LNCaP clone FGC (cell line): ENCODE measurements at regions not wholly inside any gene's neighbourhood (a gene's known extent, or its start where the extent isn't known, plus 50 kb on each side); places are given as distances from the start of the nearest gene placed in this dataset.

ENCODE experiments used
- DNase-seq: peaks from one replicate; pipeline ENCODE4 v3.0.0-alpha.2; 2011; ENCODE audit warnings: low read depth
- H3K4me3 ChIP-seq: 2 replicates; pipeline ENCODE4 v1.5.1; 2011; ENCODE audit warnings: mild to moderate bottlenecking, low read depth, low read length, control low read depth
- CTCF ChIP-seq: IDR thresholded peaks from 2 replicates; pipeline ENCODE4 v1.5.1; 2012; ENCODE audit warnings: mild to moderate bottlenecking; ENCODE audit not compliant: control insufficient read depth, insufficient read depth; ENCODE audit errors: extremely low read depth

DNA sequence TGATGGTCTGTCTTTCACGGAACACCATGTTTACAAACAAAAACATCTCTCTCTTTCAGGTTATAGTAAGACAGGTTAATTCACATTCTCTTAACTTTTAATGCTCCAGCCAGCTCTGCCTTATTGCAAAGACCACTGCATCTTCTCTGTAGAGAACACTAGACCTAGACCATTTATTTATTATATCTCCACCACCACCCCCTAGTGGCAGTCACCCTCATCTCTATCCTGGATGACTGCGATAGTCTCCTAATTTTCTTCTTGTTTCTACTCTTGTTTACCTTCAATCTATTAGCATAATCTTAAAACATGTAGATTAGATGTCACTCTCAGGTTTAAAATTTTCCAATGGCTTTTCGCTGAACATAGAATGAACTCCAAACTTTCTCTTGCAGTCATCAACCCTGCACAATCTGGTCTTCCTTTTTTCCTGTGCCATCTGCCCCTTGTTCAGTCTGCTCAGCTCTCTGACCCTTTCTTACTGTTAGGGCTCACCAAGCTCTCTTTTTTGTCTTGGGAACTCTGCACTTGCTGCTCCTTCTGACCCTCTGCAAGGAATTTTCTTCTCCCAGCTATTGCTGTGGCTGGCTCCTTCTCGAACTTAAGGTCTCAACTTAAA is 155.6 kb downstream of the SQOR start:
- no peak overlapping the region for H3K4me3 ChIP-seq
- TF ChIP-seq CTCF: peak; percentile 74
- no peak for DNase-seq

GRCh38 chr15:45794304-45794703 is 159.5 kb downstream of the SQOR start:
- DNase-seq: no peak
- TF ChIP-seq CTCF: no peak
- H3K4me3 ChIP-seq: no peak overlapping the region

- TF ChIP-seq CTCF: no peak
- DNase-seq: no peak
- H3K4me3 ChIP-seq: no peak overlapping the region
These were observed 160.0 kb downstream of the SQOR start for GRCh38 chr15:45794712-45795439.

DNA sequence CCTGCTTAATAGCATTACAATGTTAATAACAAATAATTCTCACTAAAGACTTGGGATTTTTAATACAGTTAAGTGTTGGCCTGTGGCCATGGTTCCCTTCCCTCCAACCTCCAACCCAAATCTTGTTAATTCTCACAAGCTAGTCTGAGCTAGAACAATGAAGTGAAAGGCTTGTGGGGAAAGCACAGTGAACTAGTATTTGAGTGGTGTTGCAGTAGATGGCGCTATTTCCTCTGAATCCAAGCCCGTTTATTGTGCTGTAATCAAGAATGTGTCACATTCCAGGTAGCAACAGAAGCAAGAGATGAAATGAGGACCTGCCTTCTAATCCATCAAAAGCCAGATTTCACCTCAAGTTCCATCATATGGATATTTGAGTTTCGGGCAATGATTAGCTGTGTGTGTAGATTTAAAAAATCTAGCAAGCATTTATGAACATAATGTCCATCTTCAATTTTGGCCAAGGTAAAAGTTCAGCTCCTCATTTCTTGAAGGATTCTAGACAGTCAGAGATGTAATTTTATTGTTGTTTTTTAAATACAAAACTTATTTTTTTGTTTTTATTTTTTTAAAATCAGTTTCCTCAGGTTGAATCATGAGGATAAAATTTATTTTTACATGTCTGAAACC is 160.7 kb downstream of the SQOR start:
- H3K4me3 ChIP-seq: no peak overlapping the region
- DNase-seq: peak; percentile 60
- TF ChIP-seq CTCF: peak; percentile 88

GRCh38 chr15:45796433-45796832 is 161.6 kb downstream of the SQOR start:
- DNase-seq: no peak
- TF ChIP-seq CTCF: no peak
- H3K4me3 ChIP-seq: no peak overlapping the region

- no peak overlapping the region for H3K4me3 ChIP-seq
- DNase-seq: no peak
- no peak for TF ChIP-seq CTCF
These were observed 164.7 kb downstream of the SQOR start for GRCh38 chr15:45799508-45799907.

DNA sequence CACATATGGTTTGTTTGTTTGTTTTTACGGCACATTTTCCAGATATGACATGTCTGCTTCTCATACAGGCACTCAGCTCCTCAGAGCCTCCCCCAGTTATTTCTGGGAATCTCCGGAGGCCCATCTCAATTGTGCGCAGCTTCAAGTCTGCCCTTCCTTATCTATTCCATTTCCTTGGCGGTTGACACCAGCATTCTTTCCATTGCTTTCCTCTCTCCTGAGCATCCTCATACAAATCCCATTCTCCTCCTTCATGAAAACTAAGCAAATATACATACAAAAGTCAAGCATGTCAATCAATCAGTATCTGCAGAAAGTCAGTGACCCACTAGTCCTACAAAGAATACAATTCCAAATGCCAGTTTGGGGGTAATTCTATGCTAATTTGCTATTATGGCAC is 166.7 kb downstream of the SQOR start:
- TF ChIP-seq CTCF: no peak
- no peak for DNase-seq
- no peak overlapping the region for H3K4me3 ChIP-seq
